WI38 (cell line): ENCODE measurements at regions not wholly inside any gene's neighbourhood (a gene's known extent, or its start where the extent isn't known, plus 50 kb on each side); places are given as distances from the start of the nearest gene placed in this dataset.

ENCODE experiments used
- H3K4me3 ChIP-seq: 2 replicates; pipeline ENCODE4 v1.5.1; 2011; ENCODE audit warnings: low read depth, mild to moderate bottlenecking, control low read depth, low read length
- TF ChIP-seq, protein P1 (sequence below): IDR thresholded peaks from 2 replicates; pipeline ENCODE4 v1.5.1; 2012; ENCODE audit warnings: low read depth, mild to moderate bottlenecking, control low read depth, low read length

- TF ChIP-seq, protein P1, sequence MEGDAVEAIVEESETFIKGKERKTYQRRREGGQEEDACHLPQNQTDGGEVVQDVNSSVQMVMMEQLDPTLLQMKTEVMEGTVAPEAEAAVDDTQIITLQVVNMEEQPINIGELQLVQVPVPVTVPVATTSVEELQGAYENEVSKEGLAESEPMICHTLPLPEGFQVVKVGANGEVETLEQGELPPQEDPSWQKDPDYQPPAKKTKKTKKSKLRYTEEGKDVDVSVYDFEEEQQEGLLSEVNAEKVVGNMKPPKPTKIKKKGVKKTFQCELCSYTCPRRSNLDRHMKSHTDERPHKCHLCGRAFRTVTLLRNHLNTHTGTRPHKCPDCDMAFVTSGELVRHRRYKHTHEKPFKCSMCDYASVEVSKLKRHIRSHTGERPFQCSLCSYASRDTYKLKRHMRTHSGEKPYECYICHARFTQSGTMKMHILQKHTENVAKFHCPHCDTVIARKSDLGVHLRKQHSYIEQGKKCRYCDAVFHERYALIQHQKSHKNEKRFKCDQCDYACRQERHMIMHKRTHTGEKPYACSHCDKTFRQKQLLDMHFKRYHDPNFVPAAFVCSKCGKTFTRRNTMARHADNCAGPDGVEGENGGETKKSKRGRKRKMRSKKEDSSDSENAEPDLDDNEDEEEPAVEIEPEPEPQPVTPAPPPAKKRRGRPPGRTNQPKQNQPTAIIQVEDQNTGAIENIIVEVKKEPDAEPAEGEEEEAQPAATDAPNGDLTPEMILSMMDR: no peak
- H3K4me3 ChIP-seq: no peak overlapping the region
These were observed 106.4 kb upstream of the SERP2 start for GRCh38 chr13:44267203-44267602.

DNA sequence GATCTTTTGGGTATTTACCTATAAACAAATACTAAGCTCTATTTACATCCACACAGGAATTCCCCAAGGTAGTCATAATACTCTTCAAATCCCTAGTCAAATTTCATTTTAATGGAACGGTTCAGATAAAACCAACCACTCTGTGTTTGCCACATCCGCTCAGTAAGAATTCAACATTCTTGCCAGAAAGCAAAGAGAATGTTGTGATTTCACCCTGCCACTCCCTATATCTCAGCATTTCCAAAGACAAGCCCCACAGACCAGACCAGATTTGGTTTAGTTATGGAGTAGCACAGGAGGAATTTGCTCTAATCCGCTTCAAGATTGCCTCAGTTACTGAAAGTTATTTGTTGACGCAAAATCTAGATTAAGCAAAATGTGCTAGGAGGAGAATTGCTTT is 105.6 kb upstream of the SERP2 start:
- TF ChIP-seq, protein P1: no peak
- no peak overlapping the region for H3K4me3 ChIP-seq

DNA sequence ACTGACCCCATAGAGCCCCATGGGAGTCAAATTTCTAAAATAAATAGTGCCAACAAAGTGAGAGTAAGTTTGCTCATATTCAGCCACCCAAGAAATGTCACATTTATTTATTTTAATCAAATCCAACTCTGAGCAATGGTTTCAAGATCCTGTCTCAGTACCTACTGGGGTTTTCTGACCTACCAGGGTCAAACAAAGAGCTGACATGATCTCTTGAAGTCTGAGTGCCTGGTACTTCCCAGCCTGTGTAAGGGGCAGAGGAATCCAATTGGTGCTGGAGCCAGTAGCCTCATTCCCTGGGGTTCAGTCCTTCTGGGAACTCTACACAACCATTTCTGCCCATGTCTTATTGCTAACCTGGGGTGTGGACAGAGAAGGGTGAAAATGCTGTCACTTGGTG is 104.6 kb upstream of the SERP2 start:
- TF ChIP-seq, protein P1: no peak

DNA sequence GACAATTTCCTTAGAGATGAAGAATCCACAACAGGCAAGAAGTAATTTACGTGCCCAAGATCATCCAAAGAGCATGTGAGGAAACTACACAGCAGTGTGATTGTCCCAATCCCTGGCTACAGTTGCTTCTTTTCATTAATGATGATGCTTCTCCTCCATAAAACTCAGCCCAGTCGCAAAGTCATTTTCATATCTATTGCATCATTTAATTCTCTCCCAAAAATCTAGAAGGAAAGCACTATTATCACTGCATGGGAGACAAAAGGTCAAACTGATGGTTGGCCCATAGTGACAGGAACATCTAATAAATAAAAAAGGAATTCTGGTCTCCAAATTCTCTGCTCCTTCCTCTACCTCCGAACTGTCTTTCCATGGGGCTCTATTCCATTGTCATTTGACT is 103.5 kb upstream of the SERP2 start:
- no peak overlapping the region for H3K4me3 ChIP-seq
- TF ChIP-seq, protein P1: no peak

More for the DNA sequence above, 104.6 kb upstream of the SERP2 start:
- no peak overlapping the region for H3K4me3 ChIP-seq

DNA sequence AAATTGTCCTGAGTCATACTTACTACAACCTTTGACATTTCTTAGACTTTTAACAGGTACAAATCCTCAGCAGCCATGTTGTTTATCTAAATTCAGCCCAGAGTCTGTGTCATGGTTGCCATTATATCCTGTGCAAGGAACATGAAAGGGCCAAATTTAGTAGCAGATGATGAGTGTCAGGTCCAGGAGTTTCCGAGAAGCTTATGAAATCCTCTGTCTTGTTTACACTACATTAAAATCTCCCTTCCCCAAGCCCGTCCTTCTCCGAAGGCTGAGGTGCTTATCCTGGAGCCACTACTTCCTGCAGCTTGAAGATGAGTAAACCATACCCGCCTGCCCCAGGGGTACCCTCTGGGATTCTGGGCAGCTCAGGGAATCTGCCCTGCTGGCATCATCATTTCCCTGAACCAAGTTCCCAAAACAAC is 102.6 kb upstream of the SERP2 start:
- TF ChIP-seq, protein P1: no peak
- H3K4me3 ChIP-seq: no peak overlapping the region

GRCh38 chr13:44271473-44271872 is 102.2 kb upstream of the SERP2 start:
- TF ChIP-seq, protein P1: no peak
- H3K4me3 ChIP-seq: no peak overlapping the region

DNA sequence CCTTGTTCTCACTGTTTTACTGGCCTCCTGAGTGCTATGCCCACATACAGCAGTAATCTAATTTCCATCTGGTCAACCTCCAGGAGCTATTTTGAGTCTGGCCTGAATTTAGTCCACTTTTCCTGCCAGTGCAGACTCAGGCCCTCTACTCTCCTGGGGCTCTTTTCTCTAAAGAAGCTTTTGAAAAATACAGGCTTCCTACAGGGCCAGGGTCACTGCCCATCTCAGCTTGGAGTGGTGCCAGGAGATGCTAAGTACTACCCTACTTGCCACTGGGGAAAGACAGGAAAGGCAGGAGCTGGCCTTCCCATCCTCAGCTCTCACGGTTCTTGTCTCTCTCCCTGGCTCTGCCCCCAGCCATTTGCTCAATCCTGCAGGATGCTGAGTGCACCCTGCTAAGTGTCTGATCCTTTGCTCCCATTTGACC is 101.7 kb upstream of the SERP2 start:
- TF ChIP-seq, protein P1: no peak
- no peak overlapping the region for H3K4me3 ChIP-seq
